Panc1 (cell line): ENCODE measurements at regions not wholly inside any gene's neighbourhood (a gene's known extent, or its start where the extent isn't known, plus 50 kb on each side); places are given as distances from the start of the nearest gene placed in this dataset.

Experiments used
- ATAC-seq: fragments of 200-7000 bp; cut with Tn5 transposase; 2 replicates; pipeline ENCODE4 v1.9.1; 2020; ENCODE audit warnings: mild to moderate bottlenecking, moderate library complexity
- BruUV-seq: library from RNA; stranded (reverse); fragments of 400-500 nt; replicated peaks from 2 replicates; lab custom pipeline; 2021; lab: Mats Ljungman, UMichigan
- CTCF ChIA-PET: fragments of 300-600 bp; sonication (Branson Sonifier 250); formaldehyde crosslinking; loops from one replicate; lab custom pipeline; 2022; ENCODE audit warnings: antibody characterized with exemption; lab: Charles Lee
- POLR2A ChIA-PET: fragments of 300-600 bp; sonication (Branson Sonifier 250); formaldehyde crosslinking; loops from one replicate; lab custom pipeline; 2022; ENCODE audit warnings: antibody characterized with exemption; lab: Charles Lee
- DNase-seq: peaks from one replicate; pipeline ENCODE4 v3.0.0-alpha.2; 2010; ENCODE audit warnings: low read depth, low spot score
- H3K27ac ChIP-seq: 2 replicates; pipeline ENCODE4 v1.5.1; 2011; ENCODE audit warnings: mild to moderate bottlenecking, low read length, inconsistent platforms
- H3K27me3 ChIP-seq: fragments of 200-500 bp; sonication (Bioruptor generic); 2 replicates; pipeline ENCODE4 v1.6.0; 2014; ENCODE audit warnings: low read length, inconsistent platforms; ENCODE audit not compliant: control insufficient read depth, insufficient read depth
- H3K36me3 ChIP-seq: fragments of 200-500 bp; sonication (Bioruptor generic); 2 replicates; pipeline ENCODE4 v1.5.1; 2014; ENCODE audit warnings: inconsistent platforms, mild to moderate bottlenecking, low read length, moderate library complexity; ENCODE audit not compliant: control insufficient read depth, insufficient read depth
- H3K4me1 ChIP-seq: 2 replicates; pipeline ENCODE4 v1.5.1; 2011; ENCODE audit warnings: inconsistent platforms, mild to moderate bottlenecking, low read length, moderate library complexity; ENCODE audit not compliant: control insufficient read depth, insufficient read depth
- H3K4me3 ChIP-seq, 2 experiments: 2 replicates each; pipeline ENCODE4 v1.5.1; 2011 to 2012; ENCODE audit warnings: low read depth in 2 of 2, low read length in 2 of 2, mild to moderate bottlenecking in 2 of 2, inconsistent platforms in 1 of 2, moderate library complexity in 1 of 2
- H3K9me3 ChIP-seq: fragments of 200-500 bp; sonication (Bioruptor generic); 2 replicates; pipeline ENCODE4 v1.5.1; 2014; ENCODE audit warnings: low read depth, mild to moderate bottlenecking, inconsistent platforms, low read length, moderate library complexity; ENCODE audit not compliant: control insufficient read depth, insufficient read depth
- POLR2AphosphoS5 ChIP-seq: IDR thresholded peaks from 2 replicates; pipeline ENCODE4 v1.6.1; 2012; ENCODE audit warnings: mild to moderate bottlenecking, low read depth, low read length, moderate library complexity
- REST ChIP-seq, 2 experiments: IDR thresholded peaks; 2 replicates each; pipeline ENCODE4 v1.6.1; 2011 to 2012; ENCODE audit warnings: low read depth in 2 of 2, control low read depth in 1 of 2, low read length in 1 of 2, mild to moderate bottlenecking in 1 of 2, moderate library complexity in 1 of 2; ENCODE audit not compliant: insufficient read depth in 1 of 2
- SIN3A ChIP-seq: IDR thresholded peaks from 2 replicates; pipeline ENCODE4 v1.6.1; 2012; ENCODE audit warnings: low read depth, mild to moderate bottlenecking, low read length, moderate library complexity, borderline replicate concordance; ENCODE audit not compliant: insufficient read depth
- TCF7L2 ChIP-seq: IDR thresholded peaks from 2 replicates; pipeline ENCODE4 v1.6.1; 2011; ENCODE audit warnings: mild to moderate bottlenecking, low read depth, low read length, inconsistent platforms
- in situ Hi-C: cut with HindIII; loops from 2 replicates; pipeline ENCODE4 v1.10.0; 2016; ENCODE audit warnings: low sequenced_read_pairs, low pct_unique_long_range_greater_than_20kb
- intact Hi-C: fragments of 100-400 bp; cut with micrococcal nuclease; formaldehyde crosslinking; loops from one replicate; pipeline ENCODE4 v1.10.0; 2022; ENCODE audit not compliant: unreplicated experiment
- TF ChIP-seq, protein P1 (sequence below): fragments of 450-650 bp; IDR thresholded peaks from 2 replicates; pipeline ENCODE4 v1.5.1; 2017; ENCODE audit warnings: mild to moderate bottlenecking

- Histone ChIP-seq H3K27ac (no peak overlapping the region), H3K36me3 (no peaks in the 10 kb centered on the region), H3K27me3 (no peaks in the 10 kb centered on the region), H3K4me1 (no peaks in the 10 kb centered on the region), H3K9me3 (no peaks in the 10 kb centered on the region), H3K4me3 (no peak overlapping the region)
- no peak for TF ChIP-seq SIN3A
- no peak for TF ChIP-seq TCF7L2
- TF ChIP-seq POLR2AphosphoS5, result no peak
- TF ChIP-seq, protein P1, sequence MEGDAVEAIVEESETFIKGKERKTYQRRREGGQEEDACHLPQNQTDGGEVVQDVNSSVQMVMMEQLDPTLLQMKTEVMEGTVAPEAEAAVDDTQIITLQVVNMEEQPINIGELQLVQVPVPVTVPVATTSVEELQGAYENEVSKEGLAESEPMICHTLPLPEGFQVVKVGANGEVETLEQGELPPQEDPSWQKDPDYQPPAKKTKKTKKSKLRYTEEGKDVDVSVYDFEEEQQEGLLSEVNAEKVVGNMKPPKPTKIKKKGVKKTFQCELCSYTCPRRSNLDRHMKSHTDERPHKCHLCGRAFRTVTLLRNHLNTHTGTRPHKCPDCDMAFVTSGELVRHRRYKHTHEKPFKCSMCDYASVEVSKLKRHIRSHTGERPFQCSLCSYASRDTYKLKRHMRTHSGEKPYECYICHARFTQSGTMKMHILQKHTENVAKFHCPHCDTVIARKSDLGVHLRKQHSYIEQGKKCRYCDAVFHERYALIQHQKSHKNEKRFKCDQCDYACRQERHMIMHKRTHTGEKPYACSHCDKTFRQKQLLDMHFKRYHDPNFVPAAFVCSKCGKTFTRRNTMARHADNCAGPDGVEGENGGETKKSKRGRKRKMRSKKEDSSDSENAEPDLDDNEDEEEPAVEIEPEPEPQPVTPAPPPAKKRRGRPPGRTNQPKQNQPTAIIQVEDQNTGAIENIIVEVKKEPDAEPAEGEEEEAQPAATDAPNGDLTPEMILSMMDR, result no peak
- TF ChIP-seq REST (IDR thresholded peaks at IDR 0.05; ENCODE audit: insufficient read depth in 1 of 2, low read depth in 2 of 2, low read length in 1 of 2), result no peak
- CTCF ChIA-PET, result no interaction called here
- intact Hi-C loops (no loop called here), in situ Hi-C loops (no loop called here)
- no TSS peak for BruUV-seq
- DNase-seq (no peak), ATAC-seq (no peak)
- POLR2A ChIA-PET, result no interaction called here
These were observed 312.5 kb upstream of the PDGFD start for GRCh38 chr11:104476454-104476853.

DNA sequence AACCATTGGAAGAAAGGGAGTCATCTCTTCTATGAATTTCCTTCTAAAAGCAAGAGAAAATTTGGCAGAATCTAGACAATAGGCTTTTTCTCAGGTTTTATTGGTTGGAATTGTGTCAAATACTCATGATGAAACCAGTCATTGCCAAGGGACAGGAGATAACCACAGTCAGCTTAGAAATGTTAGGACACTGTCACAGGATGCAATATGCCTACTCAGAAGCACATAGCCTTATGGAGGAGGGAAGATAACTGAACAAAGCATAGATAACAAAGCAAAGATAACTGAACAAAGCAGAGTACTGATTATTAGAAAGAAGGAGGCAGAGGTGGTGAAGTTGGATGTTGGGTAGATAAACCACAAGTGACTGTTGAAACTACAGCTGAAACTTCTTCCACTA, 303.5 kb upstream of the PDGFD start:
- no TSS peak for BruUV-seq
- DNase-seq, result no peak
- TF ChIP-seq POLR2AphosphoS5, result no peak
- TF ChIP-seq REST (IDR thresholded peaks at IDR 0.05; ENCODE audit: insufficient read depth in 1 of 2, low read depth in 2 of 2, low read length in 1 of 2), result no peak
- TF ChIP-seq, protein P1, result no peak
- intact Hi-C loops, result no loop called here
- H3K4me1 ChIP-seq, result no peaks in the 10 kb centered on the region
- in situ Hi-C loops, result no loop called here
- POLR2A ChIA-PET, result no interaction called here
- no peaks in the 10 kb centered on the region for H3K36me3 ChIP-seq
- H3K9me3 ChIP-seq, result no peaks in the 10 kb centered on the region
- CTCF ChIA-PET, result no interaction called here
- H3K4me3 ChIP-seq, result no peak overlapping the region
- H3K27me3 ChIP-seq, result no peaks in the 10 kb centered on the region
- no peak overlapping the region for H3K27ac ChIP-seq
- no peak for ATAC-seq
